NCI-H460 (cell line): ENCODE measurements at regions not wholly inside any gene's neighbourhood (a gene's known extent, or its start where the extent isn't known, plus 50 kb on each side); places are given as distances from the start of the nearest gene placed in this dataset.
"Not testable (repeated sequence)": the region's sequence is repeated elsewhere in the genome, so short reads cannot be mapped to it uniquely, and the experiment has no call there.

Source experiments
- DNase-seq: peaks from one replicate; pipeline ENCODE4 v3.0.0-alpha.2; 2016; ENCODE audit warnings: low read depth; ENCODE audit errors: extremely low read depth

- no peak for DNase-seq
Measured at GRCh38 chr18:39190508-39190907, 1624.9 kb upstream of the CELF4 start.

- no peak for DNase-seq
Measured at GRCh38 chr18:39188278-39188677, 1622.7 kb upstream of the CELF4 start.

- DNase-seq: no peak
Measured at GRCh38 chr18:39186008-39186407, 1620.4 kb upstream of the CELF4 start.

GRCh38 chr18:39184176-39184575, 1618.6 kb upstream of the CELF4 start:
- no peak for DNase-seq

- DNase-seq: no peak
Measured at GRCh38 chr18:39178166-39178565, 1612.6 kb upstream of the CELF4 start.

- DNase-seq: no peak
Measured at GRCh38 chr18:39172695-39173421, 1607.3 kb upstream of the CELF4 start.

- DNase-seq: no peak
Measured at GRCh38 chr18:39168723-39169122, 1603.1 kb upstream of the CELF4 start.

GRCh38 chr18:39167990-39168389, 1602.4 kb upstream of the CELF4 start:
- DNase-seq: no peak

- DNase-seq: no peak
Measured at GRCh38 chr18:39166776-39167175, 1601.2 kb upstream of the CELF4 start.

GRCh38 chr18:39162013-39162827, 1596.6 kb upstream of the CELF4 start:
- no peak for DNase-seq

- no peak for DNase-seq
Measured at GRCh38 chr18:39149211-39149806, 1583.7 kb upstream of the CELF4 start.

- no peak for DNase-seq
Measured at GRCh38 chr18:39134255-39134654, 1568.7 kb upstream of the CELF4 start.

- not testable (repeated sequence) for DNase-seq
Measured at GRCh38 chr18:39127538-39127937, 1561.9 kb upstream of the CELF4 start.

- no peak for DNase-seq
Measured at GRCh38 chr18:39113790-39114189, 1548.2 kb upstream of the CELF4 start.

- DNase-seq: no peak
Measured at GRCh38 chr18:39105104-39105503, 1539.5 kb upstream of the CELF4 start.

GRCh38 chr18:39072970-39073369, 1507.4 kb upstream of the CELF4 start:
- no peak for DNase-seq

GRCh38 chr18:39062426-39062825, 1496.8 kb upstream of the CELF4 start:
- DNase-seq: no peak

GRCh38 chr18:39058386-39059000, 1492.9 kb upstream of the CELF4 start:
- no peak for DNase-seq

- no peak for DNase-seq
Measured at GRCh38 chr18:39057423-39058064, 1491.9 kb upstream of the CELF4 start.

GRCh38 chr18:39053571-39053970, 1488.0 kb upstream of the CELF4 start:
- no peak for DNase-seq

- DNase-seq: no peak
Measured at GRCh38 chr18:39051013-39051412, 1485.4 kb upstream of the CELF4 start.
